Ovary (tissue), 3 donors: ENCODE measurements at regions not wholly inside any gene's neighbourhood (a gene's known extent, or its start where the extent isn't known, plus 50 kb on each side); places are given as distances from the start of the nearest gene placed in this dataset.

Experiments
- EP300 ChIP-seq: sonication (generic); formaldehyde crosslinking; IDR thresholded peaks from one replicate; pipeline ENCODE4 v1.6.1; 2017; ENCODE audit warnings: antibody characterized with exemption
- POLR2A ChIP-seq: fragments of 450-650 bp; IDR thresholded peaks from one replicate; pipeline ENCODE4 v1.6.1; 2017; ENCODE audit warnings: antibody characterized with exemption, mild to moderate bottlenecking, moderate library complexity
- TF ChIP-seq, protein P1 (sequence below), 3 donors: fragments of 450-650 bp in 2 of 3; fragments of 200-600 bp in 1 of 3; IDR thresholded peaks; one replicate each; pipeline versions ENCODE4 v1.5.1 to v1.8.0; 2016 to 2022; ENCODE audit warnings: antibody characterized with exemption in 3 of 3, mild to moderate bottlenecking in 1 of 3
- donor health status: DM: no; HTN: no; CAD: no.

DNA sequence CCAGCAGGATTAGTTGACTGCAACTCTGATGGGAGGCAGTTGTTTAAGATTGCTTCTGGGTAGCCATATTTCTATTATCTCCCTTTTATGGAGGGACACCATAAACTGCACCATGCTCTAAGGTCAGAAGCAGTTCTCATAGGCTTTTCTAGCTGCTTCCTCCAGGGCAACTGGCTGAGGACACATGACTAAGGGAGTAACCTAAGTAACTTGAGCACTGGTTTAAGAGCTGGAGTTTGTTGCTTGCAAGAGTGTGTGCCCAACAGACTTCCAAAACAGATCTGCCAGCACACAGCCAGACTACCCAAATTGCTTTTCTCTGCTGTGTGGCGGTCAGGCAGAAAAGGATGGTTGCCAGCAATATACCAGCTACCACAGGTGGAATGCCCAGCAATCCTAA is 111.2 kb upstream of the LHX8 start:
- TF ChIP-seq EP300 (no peak), POLR2A (no peak)
- TF ChIP-seq, protein P1, sequence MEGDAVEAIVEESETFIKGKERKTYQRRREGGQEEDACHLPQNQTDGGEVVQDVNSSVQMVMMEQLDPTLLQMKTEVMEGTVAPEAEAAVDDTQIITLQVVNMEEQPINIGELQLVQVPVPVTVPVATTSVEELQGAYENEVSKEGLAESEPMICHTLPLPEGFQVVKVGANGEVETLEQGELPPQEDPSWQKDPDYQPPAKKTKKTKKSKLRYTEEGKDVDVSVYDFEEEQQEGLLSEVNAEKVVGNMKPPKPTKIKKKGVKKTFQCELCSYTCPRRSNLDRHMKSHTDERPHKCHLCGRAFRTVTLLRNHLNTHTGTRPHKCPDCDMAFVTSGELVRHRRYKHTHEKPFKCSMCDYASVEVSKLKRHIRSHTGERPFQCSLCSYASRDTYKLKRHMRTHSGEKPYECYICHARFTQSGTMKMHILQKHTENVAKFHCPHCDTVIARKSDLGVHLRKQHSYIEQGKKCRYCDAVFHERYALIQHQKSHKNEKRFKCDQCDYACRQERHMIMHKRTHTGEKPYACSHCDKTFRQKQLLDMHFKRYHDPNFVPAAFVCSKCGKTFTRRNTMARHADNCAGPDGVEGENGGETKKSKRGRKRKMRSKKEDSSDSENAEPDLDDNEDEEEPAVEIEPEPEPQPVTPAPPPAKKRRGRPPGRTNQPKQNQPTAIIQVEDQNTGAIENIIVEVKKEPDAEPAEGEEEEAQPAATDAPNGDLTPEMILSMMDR (IDR thresholded peaks at IDR 0.05), result no peak
